ENCODE measurements at regions not wholly inside any gene's neighbourhood (a gene's known extent, or its start where the extent isn't known, plus 50 kb on each side); places are given as distances from the start of the nearest gene placed in this dataset.

DNA sequence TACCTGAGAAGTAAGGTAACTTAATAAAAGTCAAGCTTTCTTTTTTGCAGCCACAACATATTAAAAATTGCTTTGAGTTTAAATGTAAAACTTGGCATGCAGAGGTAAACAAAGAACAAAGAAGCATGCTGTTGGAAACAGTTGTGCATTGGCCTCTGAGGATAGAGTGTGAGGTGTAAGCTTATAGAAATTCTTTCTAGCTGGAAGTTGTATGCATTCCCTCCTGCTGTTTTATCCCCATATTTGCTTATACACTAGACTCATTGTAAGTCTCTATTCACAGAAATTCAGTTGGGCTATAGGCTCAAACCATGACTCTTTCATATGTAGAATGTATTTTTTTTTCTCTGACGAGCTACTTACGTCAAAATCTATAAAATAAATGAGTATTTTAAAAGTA lies 316.3 kb downstream of the SLC6A15 start:
- DNase-seq = no peak

- DNase-seq = no peak
Observed at GRCh38 chr12:84594157-84594556, 318.4 kb downstream of the SLC6A15 start.

DNA sequence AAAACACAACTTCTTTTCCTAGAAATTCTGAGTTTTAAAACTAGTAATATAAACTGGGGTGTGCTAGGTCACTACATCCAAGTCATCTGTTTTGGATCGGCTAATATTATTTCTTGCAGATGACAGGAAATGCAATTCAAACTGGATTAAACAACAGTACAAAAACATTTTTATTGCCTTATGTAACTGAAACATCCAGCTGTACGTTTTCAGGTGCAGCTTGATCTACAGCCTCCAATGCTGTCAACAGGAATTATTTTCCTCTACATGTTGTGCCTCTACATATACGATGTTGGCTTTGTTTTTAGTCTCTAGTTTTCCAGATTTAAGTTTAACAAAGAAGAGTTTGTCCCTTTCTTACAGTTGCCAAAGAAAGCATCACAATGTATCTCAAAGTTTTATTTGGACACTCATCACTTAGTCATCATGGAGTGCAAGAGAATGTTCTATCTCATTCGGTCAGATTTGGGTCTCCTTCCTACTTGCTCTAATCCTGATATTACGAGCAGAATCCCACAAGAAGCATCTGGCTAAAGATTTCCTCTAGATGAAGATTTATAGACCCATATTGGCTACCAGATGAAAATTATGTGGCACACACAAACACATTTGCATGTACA lies 326.7 kb downstream of the SLC6A15 start:
- DNase-seq = no peak

GRCh38 chr12:84572196-84572595 lies 340.4 kb downstream of the SLC6A15 start:
- no peak for DNase-seq

GRCh38 chr12:84562331-84562730 lies 350.3 kb downstream of the SLC6A15 start:
- DNase-seq = no peak

DNA sequence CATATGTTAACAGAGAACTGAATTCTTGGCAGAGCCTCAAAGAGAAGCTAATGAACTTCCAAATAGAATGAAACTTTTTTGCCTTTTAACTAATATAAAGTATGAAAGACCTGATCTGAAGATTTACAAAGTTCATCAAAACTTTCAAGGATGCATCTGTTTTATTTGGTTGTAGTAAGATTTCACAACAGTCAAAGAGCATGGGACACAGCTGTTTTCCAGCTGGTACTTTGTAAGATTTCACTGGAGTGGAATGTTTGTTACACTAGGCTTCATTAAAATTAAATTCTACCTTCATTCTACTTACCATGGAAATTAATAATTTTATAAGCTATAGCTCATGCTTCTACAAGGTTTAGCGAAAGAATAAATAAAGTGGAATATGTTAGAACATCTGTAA lies 351.2 kb downstream of the SLC6A15 start:
- DNase-seq = no peak

DNA sequence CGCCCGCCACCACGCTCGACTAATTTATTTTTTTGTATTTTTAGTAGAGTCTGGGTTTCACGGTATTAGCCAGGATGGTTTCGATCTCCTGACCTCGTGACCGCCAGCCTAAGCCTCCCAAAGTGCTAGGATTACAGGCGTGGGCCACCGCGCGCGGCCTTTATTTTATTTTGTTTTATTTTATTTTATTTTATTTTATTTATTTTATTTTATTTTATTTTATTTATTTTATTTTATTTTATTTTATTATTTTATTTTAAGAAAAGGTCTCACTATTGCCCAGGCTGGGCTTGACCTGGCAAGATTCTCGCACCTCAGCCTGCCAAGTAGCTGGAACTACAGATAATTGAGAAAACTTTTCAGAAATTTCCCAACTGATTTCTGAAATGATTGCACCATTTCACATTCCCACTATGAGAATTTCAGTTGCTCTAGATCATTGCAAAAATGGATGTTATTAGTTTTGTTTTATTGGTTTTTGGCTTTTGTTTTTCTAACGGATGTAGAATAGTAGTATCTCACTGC lies 358.3 kb downstream of the SLC6A15 start:
- DNase-seq = no peak

DNA sequence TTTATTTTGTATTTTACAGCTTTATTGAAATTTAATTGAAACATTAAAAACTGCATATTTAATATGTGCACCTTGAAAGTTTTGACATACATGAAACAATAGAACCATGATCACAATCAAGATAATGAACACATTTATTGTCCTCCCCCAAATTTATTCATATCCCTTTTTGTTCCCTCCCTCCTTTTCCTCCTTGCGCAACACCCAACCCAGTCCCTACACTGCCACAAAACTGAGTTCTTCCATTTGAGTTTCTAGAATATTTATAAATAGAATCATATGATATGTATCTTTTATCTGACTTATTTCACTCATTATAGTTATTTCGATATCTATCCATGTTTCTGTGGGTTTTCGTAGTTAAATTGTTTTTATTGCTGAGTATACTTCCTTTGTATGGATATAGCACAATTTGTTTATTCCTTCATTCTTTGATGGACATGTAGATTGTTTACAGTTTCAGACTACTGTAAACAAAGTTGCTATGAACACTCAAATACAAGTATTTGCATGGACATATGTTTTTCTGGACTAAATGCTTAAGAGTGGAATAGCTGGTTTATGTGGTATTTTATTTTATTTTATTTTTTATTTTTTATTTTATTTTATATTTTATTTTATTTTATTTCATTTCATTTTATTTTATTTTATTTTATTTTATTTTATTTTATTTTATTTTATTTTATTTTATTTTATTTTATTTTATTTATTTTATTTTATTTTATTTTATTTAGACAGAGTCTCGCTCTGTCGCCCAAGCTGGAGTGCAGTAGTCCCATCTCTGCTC lies 359.1 kb downstream of the SLC6A15 start:
- no peak for DNase-seq

DNA sequence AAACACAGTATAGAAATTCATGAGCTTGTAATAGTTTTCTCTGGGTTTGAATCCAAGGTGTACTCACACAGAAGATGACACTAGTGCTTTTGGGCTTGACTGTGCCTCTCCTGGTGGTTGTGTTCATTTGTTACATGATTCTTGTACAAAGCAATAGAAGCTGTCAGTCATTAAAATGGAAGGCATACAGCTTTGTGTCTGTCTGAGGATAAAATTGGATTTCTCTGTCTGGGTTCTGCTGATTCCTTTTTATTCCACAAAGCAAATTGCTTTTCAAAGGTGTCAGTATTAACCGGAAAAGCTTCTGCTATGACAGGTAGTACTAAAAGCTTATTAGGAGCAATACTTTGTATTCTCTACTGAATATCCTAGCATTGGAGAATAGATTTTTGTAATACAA lies 361.2 kb downstream of the SLC6A15 start:
- no peak for DNase-seq

- no peak for DNase-seq
Observed at GRCh38 chr12:84550518-84550917, 362.1 kb downstream of the SLC6A15 start.

DNA sequence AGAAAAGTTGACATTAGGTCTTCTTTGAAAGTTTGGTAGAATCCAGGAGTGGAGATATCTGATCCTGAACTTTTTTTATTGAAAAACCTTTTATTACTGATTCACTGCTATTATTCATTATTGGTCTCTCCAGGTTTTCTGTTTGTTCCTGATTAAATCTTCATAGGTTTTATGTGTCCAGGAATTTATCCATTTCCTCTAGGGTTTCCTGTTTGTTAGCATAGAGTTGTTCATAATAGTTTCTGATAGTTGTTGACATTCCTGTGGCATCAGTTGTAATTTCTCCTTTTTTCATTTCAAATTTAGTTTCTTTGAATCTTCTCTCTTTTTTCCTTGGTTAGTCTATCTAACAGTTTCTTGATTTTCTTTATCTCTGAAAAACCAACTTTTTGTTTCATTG lies 370.3 kb downstream of the SLC6A15 start:
- no peak for DNase-seq

DNA sequence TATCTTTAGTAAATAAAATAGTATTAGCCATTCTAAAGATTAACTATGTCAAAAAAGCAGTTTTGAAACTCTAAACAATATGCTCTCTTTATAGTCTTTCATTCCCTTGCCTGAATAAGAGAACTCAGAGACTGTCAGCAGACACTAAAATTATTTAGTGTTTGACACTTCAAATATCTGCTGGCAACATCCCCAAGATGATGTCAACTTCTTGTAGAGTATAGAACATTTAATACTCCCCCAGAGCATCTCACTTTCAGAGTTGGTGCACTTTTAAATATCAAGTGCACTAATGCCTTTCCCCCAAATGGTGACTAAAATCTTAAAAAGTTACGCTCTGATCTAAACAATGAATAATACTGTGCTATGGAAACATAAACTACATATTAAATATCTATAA lies 374.9 kb downstream of the SLC6A15 start:
- DNase-seq = no peak

DNA sequence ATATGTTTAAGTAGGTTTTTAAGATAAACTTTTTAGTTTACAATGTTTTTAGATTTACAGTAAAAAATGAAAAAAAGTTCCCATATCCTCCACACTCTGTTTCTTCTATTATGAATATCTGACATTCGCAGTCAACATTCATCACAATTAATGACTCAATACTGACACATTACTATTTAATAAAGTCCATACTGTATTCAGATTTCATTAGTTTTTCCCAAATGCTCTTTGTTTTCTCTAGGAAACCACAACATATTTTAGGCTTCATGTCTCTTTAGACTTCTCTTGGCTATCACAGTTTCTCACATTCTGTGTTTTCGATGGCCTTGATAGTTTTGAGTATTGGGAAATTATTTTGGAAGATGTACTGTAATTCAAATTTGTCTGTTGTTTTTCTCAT lies 399.8 kb downstream of the SLC6A15 start:
- no peak for DNase-seq

DNA sequence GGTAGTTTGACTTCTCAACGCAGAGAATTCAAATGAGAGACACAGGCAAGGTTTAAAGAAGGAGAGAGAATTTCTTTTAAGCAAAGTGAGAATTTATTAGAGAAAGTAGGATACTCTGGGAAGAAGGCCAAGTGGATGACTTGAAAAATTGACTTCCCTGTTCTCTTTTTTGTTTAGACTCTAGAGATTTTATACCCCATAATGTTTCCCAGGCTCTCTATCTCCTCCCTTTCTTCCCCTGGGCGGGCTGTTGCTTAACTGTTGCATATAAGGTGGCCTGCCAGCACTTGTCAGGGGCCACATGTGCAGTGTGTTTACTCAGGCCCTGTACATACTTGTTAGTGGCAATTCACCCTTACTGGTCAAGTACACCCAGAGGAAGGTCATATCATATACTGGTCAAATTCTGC lies 403.7 kb downstream of the SLC6A15 start:
- DNase-seq = no peak

DNA sequence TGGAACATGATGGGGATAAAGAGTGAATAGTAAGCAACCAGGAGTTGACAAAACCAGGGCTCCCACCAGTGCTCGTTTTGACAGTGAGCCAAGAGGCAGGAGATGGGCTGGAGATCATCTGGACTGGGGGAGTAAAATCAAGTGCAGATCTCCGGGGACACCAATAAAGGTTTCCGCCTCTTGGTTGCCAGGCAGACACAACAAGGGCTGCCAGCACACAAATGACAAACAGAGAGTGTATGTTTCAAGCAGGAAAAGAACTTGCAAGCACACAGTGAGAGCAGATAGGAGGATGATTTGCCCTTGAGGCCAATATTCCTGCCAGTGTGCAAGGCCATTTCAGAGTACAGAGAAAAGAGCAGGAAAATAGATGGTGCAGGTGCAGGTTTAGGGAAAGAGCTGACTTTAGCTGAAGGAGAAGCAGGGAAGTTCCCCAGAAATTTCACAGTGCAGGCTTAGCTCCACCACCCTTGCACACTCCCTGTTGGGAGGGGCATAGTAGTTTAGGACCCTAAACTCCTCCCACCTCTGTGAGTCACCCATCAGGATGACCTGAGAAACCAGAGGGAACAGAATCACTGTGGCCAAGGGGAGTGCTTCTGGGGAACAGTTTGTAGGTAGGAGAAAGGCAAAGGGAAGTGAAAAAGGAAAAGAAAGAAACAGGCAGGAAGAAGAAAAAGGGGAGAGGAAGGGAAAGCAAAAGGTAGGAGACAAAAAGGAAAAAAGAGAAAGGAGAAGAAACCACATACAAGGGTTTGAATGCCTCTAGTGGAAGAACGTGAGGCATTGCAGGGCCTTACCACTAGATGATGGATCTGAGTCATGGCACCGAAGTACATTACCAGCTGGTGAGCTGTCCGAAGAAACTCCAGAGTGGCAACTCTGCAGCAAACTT lies 404.4 kb downstream of the SLC6A15 start:
- peak; percentile 50 for DNase-seq

GRCh38 chr12:84506282-84506681 lies 406.3 kb downstream of the SLC6A15 start:
- no peak for DNase-seq

DNA sequence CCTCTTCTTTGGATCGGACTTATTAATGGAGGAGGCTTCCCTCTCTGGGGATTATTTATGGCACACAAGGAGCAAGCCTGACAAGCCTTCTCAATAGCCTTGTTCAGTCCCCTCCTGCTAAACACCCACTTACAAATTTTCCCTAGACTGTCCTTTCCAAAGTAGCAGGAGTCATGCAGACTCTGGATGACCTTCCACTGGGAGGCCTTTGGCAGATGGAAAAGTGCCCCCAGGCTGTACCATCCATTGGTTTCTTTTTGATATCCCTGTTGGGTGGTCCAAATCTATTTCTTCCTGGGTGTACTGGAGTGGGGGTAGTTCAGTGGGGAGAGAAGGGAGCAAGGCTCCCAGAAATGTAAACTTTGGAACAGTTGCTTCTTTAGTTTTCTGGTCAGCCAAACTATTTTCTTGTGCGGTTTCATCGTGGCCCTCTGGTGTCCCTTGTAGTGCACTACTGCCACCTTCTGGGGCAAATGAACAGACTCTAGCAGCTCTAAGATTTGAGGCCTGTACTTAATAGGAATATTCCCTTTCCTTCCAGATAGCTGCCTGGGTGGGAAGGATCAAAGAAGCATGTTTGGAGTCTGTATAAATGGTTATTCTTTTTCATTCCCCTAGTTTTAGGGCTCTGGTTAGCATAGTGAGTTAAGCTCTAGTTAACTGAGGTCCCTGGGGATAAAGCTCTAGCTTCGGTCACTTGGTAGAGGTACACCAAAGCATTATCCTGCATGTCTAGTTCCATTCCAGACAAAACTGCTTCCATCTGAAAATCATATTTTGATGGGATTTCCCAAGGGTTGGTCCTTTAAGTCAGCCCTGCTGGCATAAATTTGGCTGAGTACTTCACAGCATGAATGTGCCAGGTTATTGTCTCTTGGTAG lies 409.5 kb downstream of the SLC6A15 start:
- peak; percentile 31 for DNase-seq

DNA sequence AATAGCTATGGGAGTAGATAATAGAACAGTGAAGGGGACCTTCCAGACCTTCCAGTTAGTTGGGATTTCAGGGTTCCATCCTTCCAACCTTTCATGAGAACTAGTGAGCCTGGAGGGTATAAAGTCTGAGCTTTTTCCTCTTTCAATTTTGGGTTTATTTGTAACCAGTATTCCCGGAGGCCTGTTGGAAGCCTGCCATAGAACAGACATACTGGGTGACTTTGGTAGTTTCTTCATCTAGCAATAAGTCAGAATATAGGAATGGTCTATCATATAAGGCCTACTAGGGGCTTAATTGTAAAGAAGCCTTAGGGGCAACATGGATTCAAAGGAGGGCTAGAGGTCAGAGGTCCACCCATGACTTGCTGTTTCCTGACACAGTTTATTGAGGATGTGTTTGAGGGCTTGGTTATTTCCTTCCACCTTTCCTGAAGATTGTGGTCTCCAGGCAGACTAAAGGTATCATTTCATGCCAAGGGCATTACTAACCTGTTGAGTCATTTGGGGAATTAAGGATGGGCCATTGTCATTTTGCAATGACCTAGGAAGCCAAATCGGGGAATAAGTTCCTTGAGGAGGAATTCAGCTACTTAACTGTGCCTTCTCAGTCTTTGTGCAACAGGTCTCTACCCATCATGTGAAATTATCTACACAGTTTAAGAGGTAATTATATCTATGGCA lies 410.3 kb downstream of the SLC6A15 start:
- no peak for DNase-seq

DNA sequence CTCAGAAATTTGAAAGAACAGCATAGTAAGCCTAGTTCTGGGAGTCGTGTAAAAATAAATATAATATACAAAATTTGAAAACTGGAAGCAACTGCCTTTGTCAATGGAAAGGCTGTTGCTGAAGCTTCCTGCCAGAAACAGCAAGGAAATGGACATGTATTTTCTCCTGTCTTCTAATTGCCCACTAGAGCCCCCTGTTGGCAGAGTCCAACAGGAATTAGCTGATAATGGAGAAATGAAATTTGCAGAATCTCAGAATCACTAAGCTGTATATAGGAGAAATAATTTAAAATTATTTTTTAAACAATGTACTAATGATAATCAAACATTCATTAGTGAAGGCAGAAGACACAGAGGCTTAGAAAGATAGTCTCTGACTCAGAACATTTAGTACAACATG lies 414.8 kb downstream of the SLC6A15 start:
- DNase-seq = no peak

- no peak for DNase-seq
Observed at GRCh38 chr12:84495711-84496110, 416.9 kb downstream of the SLC6A15 start.

- no peak for DNase-seq
Observed at GRCh38 chr12:84492351-84492883, 420.2 kb downstream of the SLC6A15 start.

GRCh38 chr12:84484798-84485197 lies 427.8 kb downstream of the SLC6A15 start:
- DNase-seq = no peak
